ENCODE measurements at regions not wholly inside any gene's neighbourhood (a gene's known extent, or its start where the extent isn't known, plus 50 kb on each side); places are given as distances from the start of the nearest gene placed in this dataset.

GRCh38 chr2:196504788-196505187 lies 134.7 kb upstream of the CCDC150 start:
- FAIRE-seq (no peak), DNase-seq (no peak)
- no peak overlapping the region for H3K27ac ChIP-seq (ENCODE audit: low read depth in 2 of 2, low read length in 2 of 2)
- no peaks in the 10 kb centered on the region for H3K36me3 ChIP-seq (ENCODE audit: control insufficient read depth in 2 of 3, insufficient read depth in 3 of 3, low read length in 3 of 3)
- TF ChIP-seq CTCF (IDR thresholded peaks at IDR 0.05; ENCODE audit: borderline replicate concordance, extremely low read depth, insufficient read depth), result no peak
- no peaks in the 10 kb centered on the region for H3K27me3 ChIP-seq (ENCODE audit: control insufficient read depth, insufficient read depth, low read length)
- no peak overlapping the region for H3K4me3 ChIP-seq (ENCODE audit: low read length in 3 of 3)
- no peaks in the 10 kb centered on the region for H3K4me1 ChIP-seq (ENCODE audit: control insufficient read depth in 2 of 3, insufficient read depth in 2 of 3, low read depth in 1 of 3, low read length in 3 of 3)
- peaks cover 0 to 2% (median 0%) of the 10 kb centered on the region in 3 donors for H3K9me3 ChIP-seq (ENCODE audit: control insufficient read depth in 2 of 3, insufficient read depth in 1 of 3, low read length in 3 of 3)
- intact Hi-C loops (cut with DNase I), result no loop called here
- H3K9ac ChIP-seq (ENCODE audit: low read length in 3 of 3), result no peak overlapping the region

GRCh38 chr2:196510246-196510645 lies 129.3 kb upstream of the CCDC150 start:
- Histone ChIP-seq H3K4me1 (ENCODE audit: control insufficient read depth in 2 of 3, insufficient read depth in 2 of 3, low read depth in 1 of 3, low read length in 3 of 3) (no peaks in the 10 kb centered on the region), H3K9me3 (ENCODE audit: control insufficient read depth in 2 of 3, insufficient read depth in 1 of 3, low read length in 3 of 3) (no peaks in the 10 kb centered on the region), H3K27ac (ENCODE audit: low read depth in 2 of 2, low read length in 2 of 2) (no peak overlapping the region), H3K9ac (ENCODE audit: low read length in 3 of 3) (no peak overlapping the region), H3K36me3 (ENCODE audit: control insufficient read depth in 2 of 3, insufficient read depth in 3 of 3, low read length in 3 of 3) (no peaks in the 10 kb centered on the region), H3K4me3 (ENCODE audit: low read length in 3 of 3) (no peak overlapping the region), H3K27me3 (ENCODE audit: control insufficient read depth, insufficient read depth, low read length) (no peaks in the 10 kb centered on the region)
- FAIRE-seq (no peak), DNase-seq (no peak)
- intact Hi-C loops (cut with DNase I), result no loop called here
- TF ChIP-seq CTCF (IDR thresholded peaks at IDR 0.05; ENCODE audit: borderline replicate concordance, extremely low read depth, insufficient read depth), result no peak

- Histone ChIP-seq H3K9ac (ENCODE audit: low read length in 3 of 3) (no peak overlapping the region), H3K9me3 (ENCODE audit: control insufficient read depth in 2 of 3, insufficient read depth in 1 of 3, low read length in 3 of 3) (no peaks in the 10 kb centered on the region), H3K4me1 (ENCODE audit: control insufficient read depth in 2 of 3, insufficient read depth in 2 of 3, low read depth in 1 of 3, low read length in 3 of 3) (no peaks in the 10 kb centered on the region), H3K27me3 (ENCODE audit: control insufficient read depth, insufficient read depth, low read length) (no peaks in the 10 kb centered on the region), H3K4me3 (ENCODE audit: low read length in 3 of 3) (no peak overlapping the region), H3K36me3 (ENCODE audit: control insufficient read depth in 2 of 3, insufficient read depth in 3 of 3, low read length in 3 of 3) (no peaks in the 10 kb centered on the region), H3K27ac (ENCODE audit: low read depth in 2 of 2, low read length in 2 of 2) (no peak overlapping the region)
- intact Hi-C loops (cut with DNase I), result no loop called here
- no peak for TF ChIP-seq CTCF (IDR thresholded peaks at IDR 0.05; ENCODE audit: borderline replicate concordance, extremely low read depth, insufficient read depth)
- DNase-seq (no peak), FAIRE-seq (no peak)
These were observed 128.0 kb upstream of the CCDC150 start for GRCh38 chr2:196511258-196512168.
